GM12891 (cell line): ENCODE measurements at regions not wholly inside any gene's neighbourhood (a gene's known extent, or its start where the extent isn't known, plus 50 kb on each side); places are given as distances from the start of the nearest gene placed in this dataset.

Source experiments
- PAX5 ChIP-seq: IDR thresholded peaks from 2 replicates; pipeline ENCODE4 v1.6.1; 2011; ENCODE audit warnings: low read length, moderate library complexity, mild to moderate bottlenecking; ENCODE audit not compliant: insufficient read depth, severe bottlenecking
- POLR2A ChIP-seq: IDR thresholded peaks from 2 replicates; pipeline ENCODE4 v1.6.1; 2011; ENCODE audit warnings: low read depth, low read length, control low read depth
- POLR2AphosphoS5 ChIP-seq: IDR thresholded peaks from 2 replicates; pipeline ENCODE4 v1.6.1; 2011; ENCODE audit warnings: low read depth, low read length, control low read depth
- POU2F2 ChIP-seq: IDR thresholded peaks from 2 replicates; pipeline ENCODE4 v1.6.1; 2011; ENCODE audit warnings: low read depth, mild to moderate bottlenecking, control low read depth, low read length, moderate library complexity
- TAF1 ChIP-seq: IDR thresholded peaks from 2 replicates; pipeline ENCODE4 v1.6.1; 2011; ENCODE audit warnings: low read depth, low read length, control low read depth

DNA sequence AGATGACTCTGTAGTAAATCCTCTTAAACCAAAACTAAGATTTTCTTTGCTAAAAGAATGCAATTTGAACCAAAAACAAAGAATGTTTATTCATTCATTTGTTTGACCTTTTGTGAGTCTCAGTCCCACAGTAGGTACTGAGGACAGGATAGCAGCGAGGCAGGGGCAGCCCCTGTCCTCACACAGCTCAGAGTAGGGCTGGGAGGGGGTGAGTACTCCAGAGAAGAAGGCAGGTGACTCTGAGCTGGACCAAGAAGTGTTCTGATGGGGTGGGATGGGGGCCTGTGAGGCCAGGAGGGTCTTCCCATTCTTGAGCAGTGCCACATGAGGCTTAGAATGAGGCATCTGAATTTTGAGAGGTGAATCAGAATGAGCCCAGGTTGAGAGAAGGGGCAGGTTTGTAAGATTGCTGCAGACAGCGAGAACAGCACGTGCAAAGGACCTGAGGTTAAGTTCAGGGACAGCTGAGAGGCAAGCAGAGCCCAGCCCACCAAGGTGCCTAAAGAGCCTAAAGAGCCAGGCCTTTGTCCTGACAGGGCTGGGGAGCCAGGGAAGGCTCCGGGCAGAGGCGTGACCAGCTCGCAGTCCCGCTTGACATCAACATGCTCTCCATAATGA lies 56.9 kb upstream of the CHST15 start:
- no peak for TF ChIP-seq POLR2A
- TF ChIP-seq POLR2AphosphoS5, result no peak
- TF ChIP-seq PAX5, result no peak
- TF ChIP-seq POU2F2, result no peak
- no peak for TF ChIP-seq TAF1
